HG02852 (cell line): ENCODE measurements at regions not wholly inside any gene's neighbourhood (a gene's known extent, or its start where the extent isn't known, plus 50 kb on each side); places are given as distances from the start of the nearest gene placed in this dataset.

Source experiments
- ATAC-seq: cut with Tn5 transposase; IDR thresholded peaks from one replicate; pipeline ENCODE4 v1.9.1; 2021; ENCODE audit warnings: mild to moderate bottlenecking, moderate library complexity; ENCODE audit not compliant: unreplicated experiment

GRCh38 chr5:168216989-168217388, 74.5 kb upstream of the WWC1 start:
- ATAC-seq, result no peak

- no peak for ATAC-seq
Observed at GRCh38 chr5:168217497-168217896, 73.9 kb upstream of the WWC1 start.

DNA sequence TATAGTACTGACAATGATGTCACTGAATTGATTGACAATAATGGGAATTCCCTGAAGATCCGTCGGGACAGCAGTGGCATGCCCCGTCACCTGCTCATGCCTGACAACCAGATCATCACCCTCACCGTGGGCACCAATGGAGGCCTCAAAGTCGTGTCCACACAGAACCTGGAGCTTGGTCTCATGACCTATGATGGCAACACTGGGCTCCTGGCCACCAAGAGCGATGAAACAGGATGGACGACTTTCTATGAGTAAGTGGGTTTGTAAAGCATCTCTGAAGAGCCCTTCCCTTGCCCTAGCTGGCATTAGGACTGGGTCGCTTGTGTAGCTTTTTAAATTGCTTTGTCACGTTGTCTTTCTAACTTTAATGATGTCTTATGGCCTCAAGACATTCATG, 72.7 kb upstream of the WWC1 start:
- no peak for ATAC-seq

DNA sequence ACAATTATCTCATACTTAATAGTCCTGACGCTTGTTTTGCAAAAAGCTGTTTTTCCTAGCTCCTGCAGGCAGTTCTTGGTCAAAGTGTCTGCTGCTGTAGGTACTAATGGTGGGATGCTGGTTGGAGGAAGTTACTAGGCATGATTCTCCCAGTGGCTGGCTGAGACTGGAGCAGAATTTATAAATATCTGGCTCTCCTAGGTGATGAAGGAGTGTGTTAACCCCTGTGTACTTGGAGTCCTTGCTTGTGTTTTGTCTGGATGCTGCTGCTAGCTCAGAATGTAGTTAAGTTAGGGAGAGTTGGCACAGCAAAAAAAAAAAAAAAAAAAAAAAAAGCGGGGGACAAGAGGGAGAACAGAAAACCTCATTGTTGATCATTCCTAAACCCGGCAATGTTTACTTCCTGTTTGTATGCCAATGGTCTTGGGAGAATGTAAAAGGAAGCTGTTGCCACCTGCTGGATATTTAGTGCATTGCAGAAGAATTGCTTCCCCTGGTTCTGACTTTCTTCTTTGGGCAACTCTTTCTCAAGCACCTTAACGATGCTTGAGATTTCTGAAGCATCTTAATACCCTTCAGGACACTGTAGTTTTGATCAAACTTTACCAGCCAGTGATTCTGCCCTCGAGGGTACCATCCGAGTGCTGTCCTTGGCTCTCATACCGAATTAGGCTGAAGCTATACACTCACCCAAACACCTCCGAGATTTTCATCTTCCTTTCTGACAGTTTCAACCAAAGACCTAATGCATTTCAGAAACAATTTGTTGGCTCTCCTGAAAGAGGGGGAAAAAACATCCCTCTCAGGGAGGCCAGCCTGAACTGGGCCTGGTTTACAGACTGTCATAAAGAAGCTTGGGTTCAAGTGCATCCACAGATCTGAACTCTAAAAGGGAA, 71.7 kb upstream of the WWC1 start:
- peak; percentile 90 for ATAC-seq

GRCh38 chr5:168224085-168224484, 67.4 kb upstream of the WWC1 start:
- no peak for ATAC-seq

DNA sequence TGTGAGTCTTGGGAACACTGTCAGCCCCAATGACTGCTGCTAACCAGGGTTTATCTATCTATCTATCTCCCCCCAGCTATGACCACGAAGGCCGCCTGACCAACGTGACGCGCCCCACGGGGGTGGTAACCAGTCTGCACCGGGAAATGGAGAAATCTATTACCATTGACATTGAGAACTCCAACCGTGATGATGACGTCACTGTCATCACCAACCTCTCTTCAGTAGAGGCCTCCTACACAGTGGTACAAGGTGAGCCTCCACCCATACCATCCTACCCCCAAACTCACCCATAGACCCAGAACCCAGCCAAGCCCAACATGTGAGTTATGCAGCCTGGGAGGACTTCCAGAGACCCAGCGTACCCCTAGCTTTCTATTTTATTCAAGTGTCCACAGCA, 65.4 kb upstream of the WWC1 start:
- ATAC-seq, result no peak

GRCh38 chr5:168227001-168227400, 64.4 kb upstream of the WWC1 start:
- ATAC-seq, result no peak

DNA sequence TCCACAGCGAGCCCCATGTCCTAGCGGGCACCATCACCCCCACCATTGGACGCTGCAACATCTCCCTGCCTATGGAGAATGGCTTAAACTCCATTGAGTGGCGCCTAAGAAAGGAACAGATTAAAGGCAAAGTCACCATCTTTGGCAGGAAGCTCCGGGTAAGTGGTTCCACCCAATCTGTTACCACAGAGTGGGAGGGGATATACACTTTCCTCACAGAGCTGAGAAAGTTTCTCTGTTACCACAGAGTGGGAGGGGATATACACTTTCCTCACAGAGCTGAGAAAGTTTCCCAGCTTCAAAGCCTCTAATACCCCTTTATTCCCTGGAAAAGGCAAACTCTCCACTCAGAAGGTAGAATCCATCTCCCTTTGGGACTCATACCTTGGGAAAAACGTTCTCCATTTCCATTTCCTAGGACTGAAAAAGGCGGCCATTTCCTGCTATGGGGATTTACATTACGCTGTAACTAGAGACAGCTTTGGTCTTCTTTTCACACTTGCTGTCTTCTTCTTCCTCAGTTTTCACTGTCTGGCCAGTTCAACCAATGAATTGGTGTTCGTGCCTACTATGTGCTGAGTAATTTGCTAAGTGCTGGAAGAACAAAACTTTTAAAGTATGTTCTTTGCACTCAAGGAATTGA, 63.4 kb upstream of the WWC1 start:
- ATAC-seq, result peak; percentile 100

DNA sequence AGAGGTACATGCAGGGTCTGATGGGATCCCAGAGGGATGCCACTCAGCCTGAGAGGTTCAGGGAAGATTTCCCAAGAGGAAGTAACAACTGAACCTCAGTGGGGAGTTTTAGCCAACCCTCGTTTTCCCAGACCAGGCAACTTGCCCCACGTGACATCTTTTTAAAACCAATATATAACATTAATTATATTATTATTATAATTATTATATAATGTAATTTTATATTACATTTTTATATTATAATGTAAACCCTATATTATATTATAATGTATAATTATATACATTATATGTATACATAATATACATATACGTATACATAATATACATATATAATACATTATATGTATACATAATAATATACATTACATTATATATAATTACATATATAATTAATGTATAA, 62.8 kb upstream of the WWC1 start:
- ATAC-seq, result no peak

GRCh38 chr5:168234133-168234532, 57.3 kb upstream of the WWC1 start:
- ATAC-seq, result no peak

DNA sequence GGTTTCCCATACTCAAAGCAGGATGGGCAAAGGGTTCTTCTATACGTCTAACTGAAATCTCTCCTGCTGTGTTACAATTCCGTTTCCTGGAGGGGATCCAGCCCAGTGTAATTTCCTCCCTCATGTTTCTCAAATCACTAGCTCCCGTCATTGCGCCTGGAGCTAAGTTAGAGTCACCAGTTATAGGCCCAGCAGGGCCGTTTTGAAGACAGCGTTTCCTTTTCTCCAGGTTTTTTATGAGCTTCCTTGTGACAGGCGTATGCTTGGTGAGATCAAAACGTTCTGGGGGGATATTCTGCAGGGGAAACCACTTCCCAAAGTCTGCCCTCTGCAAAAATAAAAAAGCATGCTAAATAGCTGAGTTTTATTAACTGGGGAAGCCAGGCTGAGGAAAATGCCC, 53.0 kb upstream of the WWC1 start:
- ATAC-seq, result no peak

DNA sequence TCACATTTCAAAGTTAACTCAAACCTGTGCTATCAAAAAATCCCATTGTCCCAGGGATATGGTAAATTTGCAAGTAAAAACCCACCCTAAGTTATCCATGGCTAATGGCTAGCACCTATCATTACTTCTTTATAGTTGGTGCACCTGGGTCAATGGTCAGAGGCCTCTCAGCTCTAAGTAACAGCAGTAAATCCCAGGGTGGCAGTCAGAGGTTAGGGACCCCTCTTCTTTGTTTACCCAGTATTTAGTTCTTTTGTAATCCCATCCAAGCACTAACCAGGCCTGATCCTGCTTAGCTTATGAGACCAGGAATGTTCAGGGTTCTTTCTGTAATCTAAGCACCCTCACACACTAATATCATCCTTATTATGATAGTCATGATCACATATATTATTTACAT, 52.1 kb upstream of the WWC1 start:
- ATAC-seq, result no peak
